ENCODE measurements at regions not wholly inside any gene's neighbourhood (a gene's known extent, or its start where the extent isn't known, plus 50 kb on each side); places are given as distances from the start of the nearest gene placed in this dataset.

- no peak for TF ChIP-seq POLR2AphosphoS5 (IDR thresholded peaks at IDR 0.05)
- TF ChIP-seq, protein P1, sequence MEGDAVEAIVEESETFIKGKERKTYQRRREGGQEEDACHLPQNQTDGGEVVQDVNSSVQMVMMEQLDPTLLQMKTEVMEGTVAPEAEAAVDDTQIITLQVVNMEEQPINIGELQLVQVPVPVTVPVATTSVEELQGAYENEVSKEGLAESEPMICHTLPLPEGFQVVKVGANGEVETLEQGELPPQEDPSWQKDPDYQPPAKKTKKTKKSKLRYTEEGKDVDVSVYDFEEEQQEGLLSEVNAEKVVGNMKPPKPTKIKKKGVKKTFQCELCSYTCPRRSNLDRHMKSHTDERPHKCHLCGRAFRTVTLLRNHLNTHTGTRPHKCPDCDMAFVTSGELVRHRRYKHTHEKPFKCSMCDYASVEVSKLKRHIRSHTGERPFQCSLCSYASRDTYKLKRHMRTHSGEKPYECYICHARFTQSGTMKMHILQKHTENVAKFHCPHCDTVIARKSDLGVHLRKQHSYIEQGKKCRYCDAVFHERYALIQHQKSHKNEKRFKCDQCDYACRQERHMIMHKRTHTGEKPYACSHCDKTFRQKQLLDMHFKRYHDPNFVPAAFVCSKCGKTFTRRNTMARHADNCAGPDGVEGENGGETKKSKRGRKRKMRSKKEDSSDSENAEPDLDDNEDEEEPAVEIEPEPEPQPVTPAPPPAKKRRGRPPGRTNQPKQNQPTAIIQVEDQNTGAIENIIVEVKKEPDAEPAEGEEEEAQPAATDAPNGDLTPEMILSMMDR (IDR thresholded peaks at IDR 0.05) = no peak
- TF ChIP-seq POLR2A (IDR thresholded peaks at IDR 0.05) = no peak
Measured at GRCh38 chr3:147540921-147541320, 131.8 kb downstream of the ZIC1 start.

All from breast epithelium (tissue), 3 donors.